Lower lobe of right lung (tissue), 2 donors: ENCODE measurements at regions not wholly inside any gene's neighbourhood (a gene's known extent, or its start where the extent isn't known, plus 50 kb on each side); places are given as distances from the start of the nearest gene placed in this dataset.

Experiments used
- ATAC-seq, 2 donors: fragments of 200-7000 bp; cut with Tn5 transposase; one replicate each; pipeline ENCODE4 v1.9.1; 2020 to 2022; ENCODE audit warnings: mild to moderate bottlenecking in 2 of 2, moderate library complexity in 2 of 2
- DNase-seq: peaks from one replicate; pipeline ENCODE4 v3.0.0-alpha.2; 2020
- H3K27ac ChIP-seq: fragments of 200-600 bp; one replicate; pipeline ENCODE4 v1.8.0; 2022
- H3K27me3 ChIP-seq: fragments of 200-600 bp; one replicate; pipeline ENCODE4 v1.8.0; 2022; ENCODE audit warnings: low read depth
- H3K36me3 ChIP-seq: fragments of 200-600 bp; one replicate; pipeline ENCODE4 v1.8.0; 2022; ENCODE audit warnings: mild to moderate bottlenecking
- H3K4me1 ChIP-seq: fragments of 200-600 bp; one replicate; pipeline ENCODE4 v1.8.0; 2022
- H3K4me3 ChIP-seq: fragments of 200-600 bp; one replicate; pipeline ENCODE4 v1.8.0; 2022; ENCODE audit warnings: mild to moderate bottlenecking
- H3K9me3 ChIP-seq: fragments of 200-600 bp; one replicate; pipeline ENCODE4 v1.8.0; 2022
- CTCF ChIP-seq: fragments of 200-600 bp; IDR thresholded peaks from one replicate; pipeline ENCODE4 v1.8.0; 2022; ENCODE audit warnings: antibody characterized with exemption, mild to moderate bottlenecking
- intact Hi-C: fragments of 100-400 bp; cut with DNase I; formaldehyde crosslinking; loops from one replicate; pipeline ENCODE4 v1.11.0; 2022
- donor health status: DM: no; HTN: yes; CAD: no; lungs with severe emphysema.

- no peaks in the 10 kb centered on the region for H3K36me3 ChIP-seq
- H3K9me3 ChIP-seq = no peaks in the 10 kb centered on the region
- no peak for ATAC-seq
- no peak for DNase-seq
- H3K4me1 ChIP-seq = peaks cover 13% of the 10 kb centered on the region
- H3K27me3 ChIP-seq = no peaks in the 10 kb centered on the region
- no peak overlapping the region for H3K27ac ChIP-seq
- intact Hi-C loops = no loop called here
- TF ChIP-seq CTCF = no peak
- H3K4me3 ChIP-seq = no peak overlapping the region
These were observed 203.3 kb upstream of the NUDT4 start for GRCh38 chr12:93174473-93174872.

GRCh38 chr12:93176165-93176564 is 201.6 kb upstream of the NUDT4 start:
- H3K4me1 ChIP-seq = peaks cover 13% of the 10 kb centered on the region
- no peaks in the 10 kb centered on the region for H3K9me3 ChIP-seq
- no peak overlapping the region for H3K4me3 ChIP-seq
- intact Hi-C loops = no loop called here
- H3K36me3 ChIP-seq = no peaks in the 10 kb centered on the region
- no peak for ATAC-seq
- H3K27me3 ChIP-seq = no peaks in the 10 kb centered on the region
- no peak for DNase-seq
- no peak overlapping the region for H3K27ac ChIP-seq
- no peak for TF ChIP-seq CTCF

- no peaks in the 10 kb centered on the region for H3K27me3 ChIP-seq
These were observed 201.1 kb upstream of the NUDT4 start for GRCh38 chr12:93176610-93177126.

GRCh38 chr12:93177208-93178153 is 200.2 kb upstream of the NUDT4 start:
- intact Hi-C loops = no loop called here
- no peaks in the 10 kb centered on the region for H3K36me3 ChIP-seq
- H3K27me3 ChIP-seq = no peaks in the 10 kb centered on the region
- H3K4me3 ChIP-seq = no peak overlapping the region
- H3K9me3 ChIP-seq = no peaks in the 10 kb centered on the region
- no peak overlapping the region for H3K27ac ChIP-seq
- ATAC-seq (no peak), DNase-seq (no peak)
- no peak for TF ChIP-seq CTCF
- peaks cover 13% of the 10 kb centered on the region for H3K4me1 ChIP-seq

More at GRCh38 chr12:93176610-93177126, 201.1 kb upstream of the NUDT4 start:
- Histone ChIP-seq H3K36me3 (no peaks in the 10 kb centered on the region), H3K9me3 (no peaks in the 10 kb centered on the region), H3K27ac (no peak overlapping the region), H3K4me1 (peaks cover 13% of the 10 kb centered on the region), H3K4me3 (no peak overlapping the region)
- TF ChIP-seq CTCF = no peak
- ATAC-seq = no peak
- DNase-seq = no peak
- intact Hi-C loops = no loop called here

GRCh38 chr12:93178154-93178878 is 199.4 kb upstream of the NUDT4 start:
- intact Hi-C loops = no loop called here
- H3K27me3 ChIP-seq = no peaks in the 10 kb centered on the region
- peaks cover 13% of the 10 kb centered on the region for H3K4me1 ChIP-seq
- H3K36me3 ChIP-seq = no peaks in the 10 kb centered on the region
- no peak for DNase-seq
- H3K9me3 ChIP-seq = no peaks in the 10 kb centered on the region
- H3K27ac ChIP-seq = no peak overlapping the region
- H3K4me3 ChIP-seq = no peak overlapping the region
- ATAC-seq = no peak
- no peak for TF ChIP-seq CTCF
